ENCODE measurements at regions not wholly inside any gene's neighbourhood (a gene's known extent, or its start where the extent isn't known, plus 50 kb on each side); places are given as distances from the start of the nearest gene placed in this dataset.

GRCh38 chr18:27843783-27844777, 332.9 kb downstream of the CDH2 start:
- no peak overlapping the region for H3K4me3 ChIP-seq (ENCODE audit: low read depth, low read length)
- DNase-seq (ENCODE audit: low read depth) = peak; percentile 71
- no peak for TF ChIP-seq CTCF (conservative IDR thresholded peaks at IDR 0.05; ENCODE audit: low read depth, low read length)

- no peak overlapping the region for H3K4me3 ChIP-seq (ENCODE audit: low read depth, low read length)
- TF ChIP-seq CTCF (conservative IDR thresholded peaks at IDR 0.05; ENCODE audit: low read depth, low read length) = no peak
- DNase-seq (ENCODE audit: low read depth) = peak; percentile 73
Measured at GRCh38 chr18:27839141-27839540, 337.8 kb downstream of the CDH2 start.

- no peak for TF ChIP-seq CTCF (conservative IDR thresholded peaks at IDR 0.05; ENCODE audit: low read depth, low read length)
- H3K4me3 ChIP-seq (ENCODE audit: low read depth, low read length) = no peak overlapping the region
- DNase-seq (ENCODE audit: low read depth) = no peak
Measured at GRCh38 chr18:27838225-27838624, 338.7 kb downstream of the CDH2 start.

- DNase-seq (ENCODE audit: low read depth) = no peak
- H3K4me3 ChIP-seq (ENCODE audit: low read depth, low read length) = no peak overlapping the region
- TF ChIP-seq CTCF (conservative IDR thresholded peaks at IDR 0.05; ENCODE audit: low read depth, low read length) = no peak
Measured at GRCh38 chr18:27826101-27826500, 350.8 kb downstream of the CDH2 start.

GRCh38 chr18:27825689-27826088, 351.2 kb downstream of the CDH2 start:
- no peak for DNase-seq (ENCODE audit: low read depth)

GRCh38 chr18:27824841-27825681, 351.9 kb downstream of the CDH2 start:
- H3K4me3 ChIP-seq (ENCODE audit: low read depth, low read length) = no peak overlapping the region
- DNase-seq (ENCODE audit: low read depth) = no peak
- no peak for TF ChIP-seq CTCF (conservative IDR thresholded peaks at IDR 0.05; ENCODE audit: low read depth, low read length)

More at GRCh38 chr18:27825689-27826088, 351.2 kb downstream of the CDH2 start:
- H3K4me3 ChIP-seq (ENCODE audit: low read depth, low read length) = no peak overlapping the region
- no peak for TF ChIP-seq CTCF (conservative IDR thresholded peaks at IDR 0.05; ENCODE audit: low read depth, low read length)

Data from epithelial cell of proximal tubule (primary cell).